Panc1 (cell line): ENCODE measurements at regions not wholly inside any gene's neighbourhood (a gene's known extent, or its start where the extent isn't known, plus 50 kb on each side); places are given as distances from the start of the nearest gene placed in this dataset.
"Not testable (repeated sequence)": the region's sequence is repeated elsewhere in the genome, so short reads cannot be mapped to it uniquely, and the experiment has no call there.

ENCODE experiments used
- POLR2AphosphoS5 ChIP-seq: IDR thresholded peaks from 2 replicates; pipeline ENCODE4 v1.6.1; 2012; ENCODE audit warnings: mild to moderate bottlenecking, low read depth, low read length, moderate library complexity
- REST ChIP-seq, 2 experiments: IDR thresholded peaks; 2 replicates each; pipeline ENCODE4 v1.6.1; 2011 to 2012; ENCODE audit warnings: low read depth in 2 of 2, control low read depth in 1 of 2, low read length in 1 of 2, mild to moderate bottlenecking in 1 of 2, moderate library complexity in 1 of 2; ENCODE audit not compliant: insufficient read depth in 1 of 2
- SIN3A ChIP-seq: IDR thresholded peaks from 2 replicates; pipeline ENCODE4 v1.6.1; 2012; ENCODE audit warnings: low read depth, mild to moderate bottlenecking, low read length, moderate library complexity, borderline replicate concordance; ENCODE audit not compliant: insufficient read depth
- TCF7L2 ChIP-seq: IDR thresholded peaks from 2 replicates; pipeline ENCODE4 v1.6.1; 2011; ENCODE audit warnings: mild to moderate bottlenecking, low read depth, low read length, inconsistent platforms
- TF ChIP-seq, protein P1 (sequence below): fragments of 450-650 bp; IDR thresholded peaks from 2 replicates; pipeline ENCODE4 v1.5.1; 2017; ENCODE audit warnings: mild to moderate bottlenecking

DNA sequence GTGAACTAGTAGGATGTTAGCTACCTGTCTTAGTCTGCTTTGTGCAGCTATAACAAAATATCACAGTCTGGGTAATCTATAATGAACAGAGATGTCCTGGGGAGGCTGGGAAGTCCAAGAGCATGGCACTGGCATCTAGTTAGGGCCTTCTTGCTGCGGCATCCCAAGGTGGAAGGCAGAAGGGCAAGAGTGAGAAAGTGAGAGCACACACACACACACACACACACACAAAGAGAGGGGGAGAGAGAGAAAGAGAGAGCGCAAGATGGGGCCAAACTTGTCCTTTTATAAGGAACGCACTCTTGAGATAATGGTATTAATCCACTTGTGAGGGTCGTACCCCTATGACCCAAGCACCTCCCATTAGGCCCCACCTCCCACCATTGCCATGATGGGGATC lies 4423.6 kb upstream of the TPTE start:
- TF ChIP-seq, protein P1, sequence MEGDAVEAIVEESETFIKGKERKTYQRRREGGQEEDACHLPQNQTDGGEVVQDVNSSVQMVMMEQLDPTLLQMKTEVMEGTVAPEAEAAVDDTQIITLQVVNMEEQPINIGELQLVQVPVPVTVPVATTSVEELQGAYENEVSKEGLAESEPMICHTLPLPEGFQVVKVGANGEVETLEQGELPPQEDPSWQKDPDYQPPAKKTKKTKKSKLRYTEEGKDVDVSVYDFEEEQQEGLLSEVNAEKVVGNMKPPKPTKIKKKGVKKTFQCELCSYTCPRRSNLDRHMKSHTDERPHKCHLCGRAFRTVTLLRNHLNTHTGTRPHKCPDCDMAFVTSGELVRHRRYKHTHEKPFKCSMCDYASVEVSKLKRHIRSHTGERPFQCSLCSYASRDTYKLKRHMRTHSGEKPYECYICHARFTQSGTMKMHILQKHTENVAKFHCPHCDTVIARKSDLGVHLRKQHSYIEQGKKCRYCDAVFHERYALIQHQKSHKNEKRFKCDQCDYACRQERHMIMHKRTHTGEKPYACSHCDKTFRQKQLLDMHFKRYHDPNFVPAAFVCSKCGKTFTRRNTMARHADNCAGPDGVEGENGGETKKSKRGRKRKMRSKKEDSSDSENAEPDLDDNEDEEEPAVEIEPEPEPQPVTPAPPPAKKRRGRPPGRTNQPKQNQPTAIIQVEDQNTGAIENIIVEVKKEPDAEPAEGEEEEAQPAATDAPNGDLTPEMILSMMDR = not testable (repeated sequence)
- not testable (repeated sequence) for TF ChIP-seq REST (IDR thresholded peaks at IDR 0.05; ENCODE audit: insufficient read depth in 1 of 2, low read depth in 2 of 2, low read length in 1 of 2); TCF7L2; POLR2AphosphoS5; SIN3A
